IMR-90 (cell line): ENCODE measurements at regions not wholly inside any gene's neighbourhood (a gene's known extent, or its start where the extent isn't known, plus 50 kb on each side); places are given as distances from the start of the nearest gene placed in this dataset.

ENCODE experiments used
- ATAC-seq: fragments of 200-7000 bp; cut with Tn5 transposase; 2 replicates; pipeline ENCODE4 v1.9.1; 2020; ENCODE audit warnings: low read depth, mild to moderate bottlenecking, moderate library complexity
- BruUV-seq: library from RNA; stranded (reverse); fragments of 400-500 nt; replicated peaks from 2 replicates; lab custom pipeline; 2021; lab: Mats Ljungman, UMichigan
- CTCF ChIA-PET: fragments of 300-600 bp; formaldehyde crosslinking; extraction: SDS; loops from one replicate; lab custom pipeline; 2021; ENCODE audit warnings: antibody characterized with exemption; lab: Yijun Ruan, JAX
- POLR2A ChIA-PET: fragments of 300-600 bp; sonication (Branson Sonifier 250); formaldehyde crosslinking; loops from one replicate; lab custom pipeline; 2022; ENCODE audit warnings: antibody characterized with exemption; ENCODE audit not compliant: unreplicated experiment; lab: Charles Lee
- DNase-seq: peaks from one replicate; pipeline ENCODE4 v3.0.0; 2013
- H2AFZ ChIP-seq: replicated peaks from 2 replicates; pipeline ENCODE3; 2013; ENCODE audit warnings: low read length, mild to moderate bottlenecking; ENCODE audit not compliant: poor library complexity
- H2AK5ac ChIP-seq: 2 replicates; pipeline ENCODE4 v1.6.1; 2013; ENCODE audit warnings: low read depth, low read length, inconsistent platforms
- H2AK9ac ChIP-seq: replicated peaks from 2 replicates; pipeline ENCODE3; 2013; ENCODE audit warnings: mild to moderate bottlenecking, low read depth, low read length, moderate library complexity; ENCODE audit not compliant: poor library complexity
- H2BK120ac ChIP-seq: 2 replicates; pipeline ENCODE4 v1.6.1; 2013; ENCODE audit warnings: low read depth, low read length, inconsistent platforms
- H2BK15ac ChIP-seq: 3 replicates; pipeline ENCODE4 v1.6.1; 2013; ENCODE audit warnings: low read depth, low read length, inconsistent platforms
- H2BK20ac ChIP-seq: 2 replicates; pipeline ENCODE4 v1.6.1; 2013; ENCODE audit warnings: low read depth, mild to moderate bottlenecking, inconsistent platforms, low read length, moderate library complexity
- H2BK5ac ChIP-seq: 2 replicates; pipeline ENCODE4 v1.6.1; 2013; ENCODE audit warnings: mild to moderate bottlenecking, low read depth, low read length, inconsistent platforms; ENCODE audit not compliant: poor library complexity, severe bottlenecking
- H3K14ac ChIP-seq: replicated peaks from 2 replicates; pipeline ENCODE4 v1.6.1; 2013; ENCODE audit warnings: low read depth, low read length, inconsistent platforms
- H3K18ac ChIP-seq: 2 replicates; pipeline ENCODE4 v1.6.1; 2013; ENCODE audit warnings: low read depth, low read length, control low read depth
- H3K23ac ChIP-seq: 2 replicates; pipeline ENCODE4 v1.6.1; 2013; ENCODE audit warnings: low read depth, low read length, inconsistent platforms
- H3K27ac ChIP-seq: 2 replicates; pipeline ENCODE4 v1.5.1; 2013; ENCODE audit warnings: mild to moderate bottlenecking, control low read depth, low read length; ENCODE audit not compliant: insufficient read depth
- H3K27me3 ChIP-seq: 2 replicates; pipeline ENCODE4 v1.6.1; 2013; ENCODE audit warnings: low read length; ENCODE audit not compliant: control insufficient read depth, insufficient read depth
- H3K36me3 ChIP-seq: 2 replicates; pipeline ENCODE4 v1.6.1; 2013; ENCODE audit warnings: low read length, mixed read lengths; ENCODE audit not compliant: control insufficient read depth, insufficient read depth
- H3K4ac ChIP-seq: 2 replicates; pipeline ENCODE4 v1.6.1; 2013; ENCODE audit warnings: low read depth, low read length, inconsistent platforms
- H3K4me1 ChIP-seq: 2 replicates; pipeline ENCODE4 v1.6.1; 2013; ENCODE audit warnings: low read length, mixed read lengths; ENCODE audit not compliant: control insufficient read depth, insufficient read depth
- H3K4me2 ChIP-seq: 2 replicates; pipeline ENCODE4 v1.6.1; 2013; ENCODE audit warnings: low read depth, mild to moderate bottlenecking, control low read depth, low read length, moderate library complexity
- H3K4me3 ChIP-seq: 2 replicates; pipeline ENCODE4 v1.5.1; 2013; ENCODE audit warnings: low read depth, mild to moderate bottlenecking, control low read depth, low read length, moderate library complexity; ENCODE audit not compliant: insufficient read depth
- H3K56ac ChIP-seq: 2 replicates; pipeline ENCODE4 v1.6.1; 2013; ENCODE audit warnings: low read length, inconsistent platforms; ENCODE audit not compliant: insufficient read depth; ENCODE audit errors: extremely low read depth
- H3K79me1 ChIP-seq, 2 experiments: 2 replicates each; pipeline ENCODE4 v1.6.1; 2013; ENCODE audit warnings: low read length in 2 of 2, inconsistent platforms in 1 of 2, low read depth in 1 of 2
- H3K9ac ChIP-seq: 2 replicates; pipeline ENCODE4 v1.6.1; 2013; ENCODE audit warnings: low read depth, low read length, control low read depth
- H3K9me1 ChIP-seq: 2 replicates; pipeline ENCODE4 v1.6.1; 2013; ENCODE audit warnings: low read length, inconsistent platforms; ENCODE audit not compliant: insufficient read depth
- H3K9me3 ChIP-seq: 2 replicates; pipeline ENCODE4 v1.6.1; 2013; ENCODE audit warnings: low read length; ENCODE audit not compliant: control insufficient read depth, insufficient read depth
- H4K20me1 ChIP-seq: 2 replicates; pipeline ENCODE4 v1.6.1; 2013; ENCODE audit warnings: low read length, inconsistent platforms; ENCODE audit not compliant: insufficient read depth
- H4K5ac ChIP-seq: 2 replicates; pipeline ENCODE4 v1.6.1; 2013; ENCODE audit warnings: mild to moderate bottlenecking, low read depth, low read length, control low read depth
- H4K8ac ChIP-seq, 2 experiments: 2 replicates each; pipeline ENCODE4 v1.6.1; 2013; ENCODE audit warnings: low read depth in 2 of 2, low read length in 2 of 2, control low read depth in 1 of 2, inconsistent platforms in 1 of 2
- H4K91ac ChIP-seq: 2 replicates; pipeline ENCODE4 v1.6.1; 2013; ENCODE audit warnings: low read depth, low read length, inconsistent platforms; ENCODE audit not compliant: insufficient read depth
- BHLHE40 ChIP-seq: fragments of 150-350 bp; IDR thresholded peaks from 2 replicates; pipeline ENCODE4 v1.6.1; 2016; ENCODE audit warnings: mild to moderate bottlenecking, low read depth, low read length
- CEBPB ChIP-seq: IDR thresholded peaks from 2 replicates; pipeline ENCODE4 v1.6.1; 2012; ENCODE audit warnings: low read depth, low read length, improper control_type of control experiment
- CHD1 ChIP-seq: IDR thresholded peaks from 2 replicates; pipeline ENCODE4 v1.6.1; 2012; ENCODE audit warnings: low read depth, low read length, improper control_type of control experiment
- CTCF ChIP-seq: conservative IDR thresholded peaks from 2 replicates; pipeline ENCODE4 v1.5.1; 2012; ENCODE audit warnings: mild to moderate bottlenecking, low read depth, low read length, improper control_type of control experiment
- FOS ChIP-seq: fragments of 150-350 bp; IDR thresholded peaks from 2 replicates; pipeline ENCODE4 v1.6.1; 2016; ENCODE audit warnings: low read depth, low read length
- MAFK ChIP-seq: IDR thresholded peaks from 2 replicates; pipeline ENCODE4 v1.6.1; 2012; ENCODE audit warnings: low read depth, low read length, improper control_type of control experiment
- MAZ ChIP-seq: IDR thresholded peaks from 2 replicates; pipeline ENCODE4 v1.6.1; 2012; ENCODE audit warnings: low read depth, mild to moderate bottlenecking, low read length, improper control_type of control experiment, moderate library complexity, borderline replicate concordance
- MXI1 ChIP-seq: IDR thresholded peaks from 2 replicates; pipeline ENCODE4 v1.6.1; 2012; ENCODE audit warnings: low read depth, mild to moderate bottlenecking, low read length, moderate library complexity, borderline replicate concordance
- NFE2L2 ChIP-seq: fragments of 150-350 bp; IDR thresholded peaks from 2 replicates; pipeline ENCODE4 v1.6.1; 2016; ENCODE audit warnings: low read depth, mild to moderate bottlenecking, low read length
- POLR2A ChIP-seq: IDR thresholded peaks from 2 replicates; pipeline ENCODE4 v1.6.1; 2012; ENCODE audit warnings: mild to moderate bottlenecking, low read depth, low read length
- RAD21 ChIP-seq: IDR thresholded peaks from 2 replicates; pipeline ENCODE4 v1.6.1; 2012; ENCODE audit warnings: low read length, improper control_type of control experiment
- RCOR1 ChIP-seq: IDR thresholded peaks from 2 replicates; pipeline ENCODE4 v1.6.1; 2012; ENCODE audit warnings: mild to moderate bottlenecking, low read length, improper control_type of control experiment; ENCODE audit not compliant: insufficient replicate concordance
- RFX5 ChIP-seq: IDR thresholded peaks from 2 replicates; pipeline ENCODE4 v1.8.0; 2012; ENCODE audit warnings: low read depth, mild to moderate bottlenecking, low read length, moderate library complexity
- SMC3 ChIP-seq: fragments of 150-350 bp; IDR thresholded peaks from 2 replicates; pipeline ENCODE4 v1.6.1; 2016; ENCODE audit warnings: low read depth, mild to moderate bottlenecking, antibody characterized with exemption, low read length, moderate library complexity
- USF2 ChIP-seq: fragments of 150-350 bp; IDR thresholded peaks from 2 replicates; pipeline ENCODE4 v1.6.1; 2017; ENCODE audit warnings: mild to moderate bottlenecking, antibody characterized with exemption, low read length, low read depth
- WGBS, 2 experiments: methylation state at CpG; one replicate each; pipeline versions ENCODE4 v1.1.5 to v1.1.7; 2013; ENCODE audit warnings: missing lambda C conversion rate in 2 of 2; ENCODE audit not compliant: insufficient read length in 1 of 2; ENCODE audit errors: extremely low coverage in 2 of 2; 5-methylcytosine and 5-hydroxymethylcytosine counted together
- dilution Hi-C: fragments of 300-500 bp; cut with HindIII; formaldehyde crosslinking; loops from one replicate; pipeline ENCODE4 v1.14.3; 2018; ENCODE audit warnings: low sequenced_read_pairs; ENCODE audit not compliant: unreplicated experiment
- in situ Hi-C: fragments of 300-500 bp; cut with MboI; formaldehyde crosslinking; loops from 3 replicates; pipeline ENCODE4 v1.14.3; 2019; ENCODE audit warnings: low sequenced_read_pairs, inconsistent platforms, mixed read lengths
- intact Hi-C: fragments of 100-400 bp; cut with micrococcal nuclease; formaldehyde crosslinking; loops from 2 replicates; pipeline ENCODE4 v1.10.0; 2022
- TF ChIP-seq, protein P1 (sequence below): fragments of 150-350 bp; IDR thresholded peaks from 2 replicates; pipeline ENCODE4 v1.6.1; 2016; ENCODE audit warnings: low read depth, mild to moderate bottlenecking, low read length, moderate library complexity, borderline replicate concordance

GRCh38 chr19:27635401-27635800, 1577.5 kb downstream of the UQCRFS1 start:
- no peak overlapping the region for H3K4ac ChIP-seq
- dilution Hi-C loops = no loop called here
- no peak overlapping the region for H2AFZ ChIP-seq
- no peak overlapping the region for H3K23ac ChIP-seq
- no peak overlapping the region for H2BK20ac ChIP-seq
- H2AK9ac ChIP-seq = no peak overlapping the region
- ChIA-PET CTCF (no interaction called here), POLR2A (no interaction called here)
- H2BK5ac ChIP-seq = no peak overlapping the region
- H3K4me2 ChIP-seq = no peak overlapping the region
- WGBS, 2 experiments = no CpG with 5 or more reads among the region's 1 CpG
- H4K20me1 ChIP-seq = no peaks in the 10 kb centered on the region
- no peaks in the 10 kb centered on the region for H3K9me1 ChIP-seq
- no peak overlapping the region for H3K4me3 ChIP-seq
- H4K91ac ChIP-seq = no peak overlapping the region
- no peak overlapping the region for H2BK15ac ChIP-seq
- H3K18ac ChIP-seq = no peak overlapping the region
- H3K27me3 ChIP-seq = no peaks in the 10 kb centered on the region
- no peak overlapping the region for H4K8ac ChIP-seq
- H3K79me1 ChIP-seq = no peaks in the 10 kb centered on the region
- H3K56ac ChIP-seq = no peak overlapping the region
- H3K36me3 ChIP-seq = no peaks in the 10 kb centered on the region
- no peak overlapping the region for H2BK120ac ChIP-seq
- ATAC-seq = no peak
- intact Hi-C loops = no loop called here
- no peak overlapping the region for H3K14ac ChIP-seq
- no peaks in the 10 kb centered on the region for H3K4me1 ChIP-seq
- no peak overlapping the region for H4K5ac ChIP-seq
- in situ Hi-C loops = no loop called here
- TF ChIP-seq BHLHE40 = no peak
- TF ChIP-seq CTCF = no peak
- TF ChIP-seq CHD1 = no peak
- no peak for TF ChIP-seq CEBPB
- TF ChIP-seq MXI1 = no peak
- no peak for TF ChIP-seq MAFK
- TF ChIP-seq RCOR1 = no peak
- TF ChIP-seq, protein P1, sequence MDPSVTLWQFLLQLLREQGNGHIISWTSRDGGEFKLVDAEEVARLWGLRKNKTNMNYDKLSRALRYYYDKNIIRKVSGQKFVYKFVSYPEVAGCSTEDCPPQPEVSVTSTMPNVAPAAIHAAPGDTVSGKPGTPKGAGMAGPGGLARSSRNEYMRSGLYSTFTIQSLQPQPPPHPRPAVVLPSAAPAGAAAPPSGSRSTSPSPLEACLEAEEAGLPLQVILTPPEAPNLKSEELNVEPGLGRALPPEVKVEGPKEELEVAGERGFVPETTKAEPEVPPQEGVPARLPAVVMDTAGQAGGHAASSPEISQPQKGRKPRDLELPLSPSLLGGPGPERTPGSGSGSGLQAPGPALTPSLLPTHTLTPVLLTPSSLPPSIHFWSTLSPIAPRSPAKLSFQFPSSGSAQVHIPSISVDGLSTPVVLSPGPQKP = no peak
- no peak for TF ChIP-seq SMC3
- TF ChIP-seq RFX5 = no peak
- no peak for TF ChIP-seq FOS
- TF ChIP-seq MAZ = no peak
- TF ChIP-seq RAD21 = no peak
- no peak for TF ChIP-seq POLR2A
- no peak for TF ChIP-seq NFE2L2
- TF ChIP-seq USF2 = no peak
- no peak for DNase-seq
- no TSS peak for BruUV-seq
- H3K9me3 ChIP-seq = peaks cover 13% of the 10 kb centered on the region
- no peak overlapping the region for H3K27ac ChIP-seq
- H3K9ac ChIP-seq = no peak overlapping the region
- no peak overlapping the region for H2AK5ac ChIP-seq
